ENCODE measurements at regions not wholly inside any gene's neighbourhood (a gene's known extent, or its start where the extent isn't known, plus 50 kb on each side); places are given as distances from the start of the nearest gene placed in this dataset.

- TF ChIP-seq, protein P1, sequence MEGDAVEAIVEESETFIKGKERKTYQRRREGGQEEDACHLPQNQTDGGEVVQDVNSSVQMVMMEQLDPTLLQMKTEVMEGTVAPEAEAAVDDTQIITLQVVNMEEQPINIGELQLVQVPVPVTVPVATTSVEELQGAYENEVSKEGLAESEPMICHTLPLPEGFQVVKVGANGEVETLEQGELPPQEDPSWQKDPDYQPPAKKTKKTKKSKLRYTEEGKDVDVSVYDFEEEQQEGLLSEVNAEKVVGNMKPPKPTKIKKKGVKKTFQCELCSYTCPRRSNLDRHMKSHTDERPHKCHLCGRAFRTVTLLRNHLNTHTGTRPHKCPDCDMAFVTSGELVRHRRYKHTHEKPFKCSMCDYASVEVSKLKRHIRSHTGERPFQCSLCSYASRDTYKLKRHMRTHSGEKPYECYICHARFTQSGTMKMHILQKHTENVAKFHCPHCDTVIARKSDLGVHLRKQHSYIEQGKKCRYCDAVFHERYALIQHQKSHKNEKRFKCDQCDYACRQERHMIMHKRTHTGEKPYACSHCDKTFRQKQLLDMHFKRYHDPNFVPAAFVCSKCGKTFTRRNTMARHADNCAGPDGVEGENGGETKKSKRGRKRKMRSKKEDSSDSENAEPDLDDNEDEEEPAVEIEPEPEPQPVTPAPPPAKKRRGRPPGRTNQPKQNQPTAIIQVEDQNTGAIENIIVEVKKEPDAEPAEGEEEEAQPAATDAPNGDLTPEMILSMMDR (optimal IDR thresholded peaks at IDR 0.05 in 1 of 3, IDR thresholded peaks at IDR 0.05 in 1 of 3, conservative IDR thresholded peaks at IDR 0.05 in 1 of 3; ENCODE audit: extremely low read depth in 1 of 3, insufficient read depth in 2 of 3, low read length in 3 of 3): no peak
- TF ChIP-seq EZH2 (IDR thresholded peaks at IDR 0.05; ENCODE audit: low read length): no peak
Observed at GRCh38 chr14:48527832-48528231, 852.4 kb upstream of the MDGA2 start.
